ENCODE measurements at regions not wholly inside any gene's neighbourhood (a gene's known extent, or its start where the extent isn't known, plus 50 kb on each side); places are given as distances from the start of the nearest gene placed in this dataset.
A peak's percentile ranks its signal among the peaks of the same experiment; 100 is the strongest.

- TF ChIP-seq, protein P1, sequence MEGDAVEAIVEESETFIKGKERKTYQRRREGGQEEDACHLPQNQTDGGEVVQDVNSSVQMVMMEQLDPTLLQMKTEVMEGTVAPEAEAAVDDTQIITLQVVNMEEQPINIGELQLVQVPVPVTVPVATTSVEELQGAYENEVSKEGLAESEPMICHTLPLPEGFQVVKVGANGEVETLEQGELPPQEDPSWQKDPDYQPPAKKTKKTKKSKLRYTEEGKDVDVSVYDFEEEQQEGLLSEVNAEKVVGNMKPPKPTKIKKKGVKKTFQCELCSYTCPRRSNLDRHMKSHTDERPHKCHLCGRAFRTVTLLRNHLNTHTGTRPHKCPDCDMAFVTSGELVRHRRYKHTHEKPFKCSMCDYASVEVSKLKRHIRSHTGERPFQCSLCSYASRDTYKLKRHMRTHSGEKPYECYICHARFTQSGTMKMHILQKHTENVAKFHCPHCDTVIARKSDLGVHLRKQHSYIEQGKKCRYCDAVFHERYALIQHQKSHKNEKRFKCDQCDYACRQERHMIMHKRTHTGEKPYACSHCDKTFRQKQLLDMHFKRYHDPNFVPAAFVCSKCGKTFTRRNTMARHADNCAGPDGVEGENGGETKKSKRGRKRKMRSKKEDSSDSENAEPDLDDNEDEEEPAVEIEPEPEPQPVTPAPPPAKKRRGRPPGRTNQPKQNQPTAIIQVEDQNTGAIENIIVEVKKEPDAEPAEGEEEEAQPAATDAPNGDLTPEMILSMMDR (IDR thresholded peaks at IDR 0.05; ENCODE audit: low read depth, low read length), result no peak
- no peak overlapping the region for H3K4me3 ChIP-seq (ENCODE audit: low read depth, low read length)
These were observed 235.4 kb upstream of the SLC14A2 start for GRCh38 chr18:45379903-45380302.

DNA sequence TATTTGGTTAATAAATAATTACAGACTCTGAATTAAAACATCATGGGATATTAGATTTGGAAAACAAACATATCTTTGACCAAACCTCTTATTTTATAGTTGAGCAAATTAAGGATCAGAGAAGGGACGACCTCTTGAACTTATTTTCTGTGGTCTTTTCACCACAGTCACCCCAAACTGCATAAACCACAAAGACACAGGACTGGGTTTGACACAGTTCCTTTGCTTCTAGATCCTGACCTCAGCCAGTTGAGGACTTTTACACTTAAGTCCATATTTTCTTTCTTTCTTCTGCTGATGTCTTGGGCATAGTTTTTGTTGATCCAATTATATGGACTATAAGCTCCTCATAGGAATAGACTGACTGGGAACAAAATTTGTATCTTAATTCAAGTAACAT is 234.0 kb upstream of the SLC14A2 start:
- TF ChIP-seq, protein P1 (IDR thresholded peaks at IDR 0.05; ENCODE audit: low read depth, low read length), result no peak
- H3K4me3 ChIP-seq (ENCODE audit: low read depth, low read length), result no peak overlapping the region

- TF ChIP-seq, protein P1 (IDR thresholded peaks at IDR 0.05; ENCODE audit: low read depth, low read length), result no peak
- H3K4me3 ChIP-seq (ENCODE audit: low read depth, low read length), result no peak overlapping the region
These were observed 232.0 kb upstream of the SLC14A2 start for GRCh38 chr18:45383228-45383627.

- H3K4me3 ChIP-seq (ENCODE audit: low read depth, low read length), result no peak overlapping the region
- TF ChIP-seq, protein P1 (IDR thresholded peaks at IDR 0.05; ENCODE audit: low read depth, low read length), result peak; percentile 49; the same call in 1 of the 2 replicates
These were observed 230.9 kb upstream of the SLC14A2 start for GRCh38 chr18:45384137-45384961.

DNA sequence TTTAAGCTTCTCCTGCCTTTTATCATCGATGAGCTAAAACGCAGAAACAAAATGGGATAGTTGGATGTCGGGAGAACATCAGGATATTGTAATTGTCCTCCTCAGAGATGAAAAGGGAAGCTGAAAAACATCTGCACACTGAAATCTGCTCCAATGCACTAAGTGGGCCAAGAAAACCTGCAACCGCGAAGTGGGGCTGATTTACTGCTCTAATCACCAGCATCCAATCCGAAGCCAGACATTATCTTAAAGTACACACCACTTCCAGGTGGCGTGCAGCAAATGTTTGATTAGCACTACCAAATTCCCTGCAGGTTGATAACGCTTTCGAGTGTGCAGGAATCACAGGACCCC is 230.3 kb upstream of the SLC14A2 start:
- H3K4me3 ChIP-seq (ENCODE audit: low read depth, low read length), result no peak overlapping the region
- TF ChIP-seq, protein P1 (IDR thresholded peaks at IDR 0.05; ENCODE audit: low read depth, low read length), result no peak

DNA sequence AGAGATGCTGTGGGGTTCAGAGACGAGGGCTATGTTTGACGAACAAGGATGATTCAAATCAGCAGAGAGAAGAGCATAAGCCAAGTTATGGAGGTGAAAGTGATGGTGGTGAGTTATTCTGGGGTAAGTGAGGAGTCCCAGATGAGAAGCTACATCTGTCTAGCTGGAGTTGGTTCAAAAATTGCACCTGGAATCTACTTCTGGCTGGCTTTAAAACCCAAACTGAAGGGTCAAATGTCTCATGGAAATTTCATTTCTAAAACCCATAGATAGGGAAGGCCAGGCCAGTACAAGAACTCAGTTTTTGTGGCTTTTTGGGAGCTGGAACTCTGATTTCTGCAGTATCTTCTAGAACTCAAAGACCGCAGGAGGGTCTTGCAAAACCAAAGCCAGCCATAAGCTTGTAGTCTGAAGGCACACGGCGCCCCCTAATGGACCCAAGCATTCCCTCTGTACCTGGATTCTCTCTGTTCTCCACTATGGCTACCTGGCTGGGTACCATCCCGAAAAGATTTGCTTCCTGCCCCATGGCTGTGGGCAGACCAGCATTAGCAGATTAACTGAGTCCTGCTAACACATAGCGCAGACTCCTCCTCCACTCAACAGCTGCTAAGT is 229.1 kb upstream of the SLC14A2 start:
- TF ChIP-seq, protein P1 (IDR thresholded peaks at IDR 0.05; ENCODE audit: low read depth, low read length), result peak; percentile 47
- no peak overlapping the region for H3K4me3 ChIP-seq (ENCODE audit: low read depth, low read length)

DNA sequence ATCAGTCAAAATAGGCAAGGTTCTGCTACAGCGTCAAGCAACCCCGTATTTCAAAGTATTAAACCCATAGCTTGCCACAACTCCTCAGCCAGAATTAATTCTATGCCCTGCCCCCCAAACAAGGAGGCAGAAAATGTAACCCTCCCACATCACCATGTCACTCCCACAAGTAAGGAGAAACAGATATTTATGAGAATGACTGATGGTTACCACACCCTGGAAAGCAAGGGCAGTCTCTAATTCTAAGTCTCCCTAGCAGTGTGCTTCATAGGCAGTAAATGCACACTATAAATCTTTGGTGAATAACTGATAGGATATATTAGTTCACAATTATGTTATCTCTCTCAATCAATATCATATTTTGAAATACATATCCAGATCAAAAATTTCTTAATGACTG is 228.0 kb upstream of the SLC14A2 start:
- H3K4me3 ChIP-seq (ENCODE audit: low read depth, low read length), result no peak overlapping the region
- TF ChIP-seq, protein P1 (IDR thresholded peaks at IDR 0.05; ENCODE audit: low read depth, low read length), result no peak
